Pancreas (tissue), 10 donors: ENCODE measurements at regions not wholly inside any gene's neighbourhood (a gene's known extent, or its start where the extent isn't known, plus 50 kb on each side); places are given as distances from the start of the nearest gene placed in this dataset.
"Not testable (repeated sequence)": the region's sequence is repeated elsewhere in the genome, so short reads cannot be mapped to it uniquely, and the experiment has no call there.

ENCODE experiments used
- ATAC-seq, 4 donors: fragments of 200-7000 bp; cut with Tn5 transposase; one replicate each; pipeline versions ENCODE4 v1.8.0 to v1.9.1; 2020; ENCODE audit warnings: mild to moderate bottlenecking in 4 of 4, moderate library complexity in 4 of 4
- DNase-seq, 6 donors: peaks; one replicate each; pipeline ENCODE4 v3.0.0-alpha.2; 2020
- FAIRE-seq: peaks from 2 replicates; lab custom pipeline; 2012; peaks lifted over from hg19 to GRCh38; lab: Jason Lieb, UNC
- H3K27ac ChIP-seq, 4 donors: fragments of 200-600 bp; sonication (generic); 1 replicate in 3 of 4; 2 replicates in 1 of 4; pipeline versions ENCODE4 v1.5.0 to v1.8.0; 2020
- H3K27me3 ChIP-seq, 4 donors: fragments of 200-600 bp; one replicate each; pipeline ENCODE4 v1.8.0; 2021
- H3K36me3 ChIP-seq, 3 donors: fragments of 200-600 bp; sonication (generic) in 1 of 3; one replicate each; pipeline versions ENCODE4 v1.5.0 to v1.8.0; 2020 to 2021
- H3K4me1 ChIP-seq, 3 donors: fragments of 200-600 bp; one replicate each; pipeline ENCODE4 v1.8.0; 2021
- H3K4me3 ChIP-seq, 4 donors: fragments of 200-600 bp; sonication (generic) in 2 of 4; one replicate each; pipeline versions ENCODE4 v1.5.0 to v1.8.0; 2020 to 2021
- H3K9me3 ChIP-seq, 4 donors: fragments of 200-600 bp; one replicate each; pipeline ENCODE4 v1.8.0; 2021
- WGBS, 2 donors: extraction: QIAGEN DNeasy Blood & Tissue Kit; methylation state at CpG; one replicate each; pipeline ENCODE4 v1.1.7; 2013; 5-methylcytosine and 5-hydroxymethylcytosine counted together
- intact Hi-C, 3 donors: fragments of 100-400 bp; cut with DNase I; formaldehyde crosslinking; loops; one replicate each; pipeline versions ENCODE4 v1.11.1 to v1.14.2; 2022
- TF ChIP-seq, protein P1 (sequence below), 4 donors: fragments of 200-600 bp; sonication (generic) in 3 of 4; IDR thresholded peaks; one replicate each; pipeline versions ENCODE4 v1.5.0 to v1.8.0; 2021; ENCODE audit warnings: antibody characterized with exemption in 4 of 4
- donor health status: healthy with polysubstance abuse.
- donor health status: DM: no; HTN: no; CAD: no; lungs with moderate emphysema.
- donor health status: DM: no; HTN: no; CAD: no.
- donor health status: control.
- donor health status: control.
- donor health status: Bipolar disorder and iron deficiency.
- donor health status: DM: yes; HTN: yes; CAD: no.
- donor health status: DM: no; HTN: no; CAD: no.
- donor health status: DM: no; HTN: no; CAD: no.
- donor health status: DM: yes; HTN: yes; CAD: no.

DNA sequence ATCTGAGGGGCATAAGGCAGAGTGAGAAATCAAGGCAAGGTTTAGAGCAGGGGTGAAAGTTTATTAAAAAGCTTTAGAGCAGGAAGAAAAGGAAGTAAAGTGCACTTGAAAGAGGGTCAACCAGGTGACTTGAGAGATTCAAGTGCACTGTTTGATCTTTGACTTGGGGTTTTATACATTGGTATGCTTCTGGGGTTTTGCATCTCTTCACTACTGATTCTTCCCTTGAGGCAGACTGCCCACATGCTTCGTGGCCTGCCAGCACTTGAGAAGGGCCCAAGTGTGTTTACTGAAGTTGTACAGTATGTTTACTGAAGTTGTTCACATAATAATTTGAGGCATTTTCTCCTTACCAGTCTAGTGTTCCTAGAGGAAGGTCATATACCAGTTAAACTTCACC lies 367.0 kb upstream of the UBE2E2 start:
- Histone ChIP-seq H3K27ac (no peak overlapping the region), H3K36me3 (no peaks in the 10 kb centered on the region), H3K9me3 (no peaks in the 10 kb centered on the region), H3K4me3 (no peak overlapping the region), H3K27me3 (no peaks in the 10 kb centered on the region), H3K4me1 (peaks cover 0 to 6% (median 0%) of the 10 kb centered on the region in 3 donors)
- intact Hi-C loops: no loop called here
- WGBS, 2 donors: 35 to 43% methylated on average over 1 of the region's 1 CpG
- no peak for FAIRE-seq
- DNase-seq: no peak
- TF ChIP-seq, protein P1, sequence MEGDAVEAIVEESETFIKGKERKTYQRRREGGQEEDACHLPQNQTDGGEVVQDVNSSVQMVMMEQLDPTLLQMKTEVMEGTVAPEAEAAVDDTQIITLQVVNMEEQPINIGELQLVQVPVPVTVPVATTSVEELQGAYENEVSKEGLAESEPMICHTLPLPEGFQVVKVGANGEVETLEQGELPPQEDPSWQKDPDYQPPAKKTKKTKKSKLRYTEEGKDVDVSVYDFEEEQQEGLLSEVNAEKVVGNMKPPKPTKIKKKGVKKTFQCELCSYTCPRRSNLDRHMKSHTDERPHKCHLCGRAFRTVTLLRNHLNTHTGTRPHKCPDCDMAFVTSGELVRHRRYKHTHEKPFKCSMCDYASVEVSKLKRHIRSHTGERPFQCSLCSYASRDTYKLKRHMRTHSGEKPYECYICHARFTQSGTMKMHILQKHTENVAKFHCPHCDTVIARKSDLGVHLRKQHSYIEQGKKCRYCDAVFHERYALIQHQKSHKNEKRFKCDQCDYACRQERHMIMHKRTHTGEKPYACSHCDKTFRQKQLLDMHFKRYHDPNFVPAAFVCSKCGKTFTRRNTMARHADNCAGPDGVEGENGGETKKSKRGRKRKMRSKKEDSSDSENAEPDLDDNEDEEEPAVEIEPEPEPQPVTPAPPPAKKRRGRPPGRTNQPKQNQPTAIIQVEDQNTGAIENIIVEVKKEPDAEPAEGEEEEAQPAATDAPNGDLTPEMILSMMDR (IDR thresholded peaks at IDR 0.05): no peak
- no peak for ATAC-seq

DNA sequence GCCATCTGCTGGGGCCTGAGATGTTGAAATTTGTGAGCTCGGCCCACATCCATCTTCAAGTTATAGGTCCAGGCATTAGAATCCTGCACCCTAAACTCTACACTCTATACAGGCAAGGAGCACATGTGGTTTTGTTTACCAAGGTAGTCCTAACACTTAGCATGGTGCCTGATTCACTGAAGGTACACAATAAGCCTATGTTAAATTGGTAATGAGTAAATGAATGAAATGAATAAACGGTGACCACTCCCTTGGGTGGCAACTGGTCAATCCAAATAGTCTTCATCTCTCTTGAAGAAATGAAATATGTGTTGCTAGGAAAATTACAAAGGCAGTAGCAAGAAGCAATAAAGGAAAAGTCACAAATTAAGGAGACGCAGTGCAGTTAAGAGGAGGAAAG lies 359.3 kb upstream of the UBE2E2 start:
- no peaks in the 10 kb centered on the region for H3K4me1 ChIP-seq

DNA sequence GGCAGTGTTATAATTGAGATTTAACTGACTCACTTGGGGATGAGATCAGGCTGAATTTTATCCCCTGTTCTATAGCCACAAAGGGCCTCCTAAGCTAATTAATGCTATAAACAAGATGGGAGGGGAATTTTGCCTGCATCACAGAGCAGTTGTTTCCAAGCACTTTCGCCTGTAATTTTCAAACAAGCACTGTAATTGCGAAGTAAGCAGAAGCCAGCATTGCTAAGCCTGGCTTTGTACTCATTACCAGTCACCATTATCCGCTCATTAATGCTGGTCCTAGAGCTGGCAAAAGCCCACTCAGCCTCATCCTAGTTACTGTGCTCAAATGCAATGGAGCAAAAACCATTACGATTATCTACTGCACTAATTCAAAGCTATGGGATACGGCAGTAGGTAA lies 356.6 kb upstream of the UBE2E2 start:
- Histone ChIP-seq H3K27ac (no peak overlapping the region), H3K36me3 (no peaks in the 10 kb centered on the region), H3K4me1 (no peaks in the 10 kb centered on the region), H3K9me3 (no peaks in the 10 kb centered on the region), H3K27me3 (no peaks in the 10 kb centered on the region), H3K4me3 (no peak overlapping the region)
- WGBS, 2 donors: 65 to 66% methylated on average over 5 of the region's 5 CpGs
- intact Hi-C loops: no loop called here
- no peak for ATAC-seq
- DNase-seq: no peak
- FAIRE-seq: no peak
- TF ChIP-seq, protein P1 (IDR thresholded peaks at IDR 0.05): no peak

More for the DNA sequence above, 359.3 kb upstream of the UBE2E2 start:
- ATAC-seq (no peak), FAIRE-seq (no peak), DNase-seq (no peak)
- Histone ChIP-seq H3K36me3 (no peaks in the 10 kb centered on the region), H3K9me3 (no peaks in the 10 kb centered on the region), H3K4me3 (no peak overlapping the region), H3K27ac (no peak overlapping the region), H3K27me3 (no peaks in the 10 kb centered on the region)
- 58 to 68% methylated on average over 3 of the region's 3 CpGs for WGBS, 2 donors
- intact Hi-C loops: no loop called here
- TF ChIP-seq, protein P1 (IDR thresholded peaks at IDR 0.05): no peak

DNA sequence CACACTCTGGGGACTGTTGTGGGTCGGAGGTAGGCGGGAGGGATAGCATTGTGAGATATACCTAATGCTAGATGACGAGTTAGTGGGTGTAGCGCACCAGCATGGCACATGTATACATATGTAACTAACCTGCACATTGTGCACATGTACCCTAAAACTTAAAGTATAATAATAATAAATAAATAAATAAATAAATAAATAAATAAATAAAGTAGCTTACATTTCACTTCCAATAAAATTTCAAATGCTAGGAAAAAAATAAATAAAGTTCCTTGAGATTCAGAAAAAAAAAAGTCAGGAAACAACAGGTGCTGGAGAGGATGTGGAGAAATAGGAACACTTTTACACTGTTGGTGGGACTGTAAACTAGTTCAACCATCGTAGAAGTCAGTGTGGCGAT lies 353.5 kb upstream of the UBE2E2 start:
- ATAC-seq, H3K27me3 ChIP-seq, H3K4me1 ChIP-seq, intact Hi-C loops, H3K36me3 ChIP-seq, H3K9me3 ChIP-seq, H3K27ac ChIP-seq, H3K4me3 ChIP-seq, FAIRE-seq, DNase-seq: not testable (repeated sequence)
- WGBS, 2 donors: 79 to 92% methylated on average over 4 of the region's 6 CpGs

DNA sequence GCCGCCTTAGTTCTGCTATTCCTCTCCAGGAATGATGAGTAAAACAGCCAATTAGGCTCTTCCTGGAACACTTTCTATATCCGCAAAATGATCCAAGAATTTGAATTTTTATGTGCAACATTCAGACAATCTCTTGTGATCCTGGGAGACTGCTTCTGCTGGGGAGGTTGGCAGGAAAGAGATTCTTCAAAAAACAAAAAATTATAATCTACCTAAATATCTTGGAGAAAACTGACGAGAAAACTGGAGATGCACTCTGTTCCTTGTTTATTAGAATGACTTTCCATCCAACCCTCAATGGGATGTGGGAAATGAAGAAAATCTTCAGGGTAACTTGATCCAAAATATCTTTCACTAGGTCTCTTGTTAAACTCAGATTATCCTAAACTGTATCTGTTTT lies 346.3 kb upstream of the UBE2E2 start:
- 72 to 86% methylated on average over 3 of the region's 3 CpGs for WGBS, 2 donors
- H3K27me3 ChIP-seq: no peaks in the 10 kb centered on the region
- no peak for ATAC-seq
- no peaks in the 10 kb centered on the region for H3K36me3 ChIP-seq
- H3K27ac ChIP-seq: no peak overlapping the region
- no peaks in the 10 kb centered on the region for H3K9me3 ChIP-seq
- TF ChIP-seq, protein P1 (IDR thresholded peaks at IDR 0.05): no peak
- no peak for FAIRE-seq
- H3K4me1 ChIP-seq: no peaks in the 10 kb centered on the region
- intact Hi-C loops: no loop called here
- DNase-seq: no peak
- no peak overlapping the region for H3K4me3 ChIP-seq
